ENCODE measurements at regions not wholly inside any gene's neighbourhood (a gene's known extent, or its start where the extent isn't known, plus 50 kb on each side); places are given as distances from the start of the nearest gene placed in this dataset.

DNA sequence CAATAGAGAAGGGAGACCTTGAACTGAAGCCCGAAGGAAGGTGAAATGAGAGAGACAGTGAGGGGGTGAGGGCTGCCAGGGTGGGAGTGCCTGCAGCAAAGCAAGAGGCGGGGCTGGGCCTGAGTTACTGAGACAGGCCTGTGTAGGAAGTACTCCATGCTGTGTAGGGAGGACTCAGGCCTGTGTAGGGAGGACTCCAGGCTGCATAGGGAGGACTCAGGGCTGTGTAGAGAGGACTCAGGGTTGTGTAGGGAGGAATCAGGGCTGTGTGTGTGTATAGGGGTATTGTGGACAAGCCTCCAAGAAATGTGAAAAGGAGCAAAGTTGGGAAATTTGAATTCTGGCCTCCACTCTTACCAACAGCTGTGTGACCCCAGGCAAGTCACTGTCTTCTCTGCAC is 133.8 kb upstream of the CACNA1E start:
- no peak for ATAC-seq (replicated peaks)
- no peak for DNase-seq
- H3K9me3 Mint-ChIP-seq = no peaks in the 10 kb centered on the region
- no peaks in the 10 kb centered on the region for H3K36me3 Mint-ChIP-seq (ENCODE audit: insufficient read depth)
- H3K27ac Mint-ChIP-seq = no peak overlapping the region
- H3K27me3 Mint-ChIP-seq = peaks cover 11 to 27% of the 10 kb centered on the region in 2 donors
- H3K4me1 Mint-ChIP-seq (ENCODE audit: low read depth in 2 of 2) = no peaks in the 10 kb centered on the region
- no peak overlapping the region for H3K4me3 Mint-ChIP-seq

- H3K9me3 Mint-ChIP-seq = no peaks in the 10 kb centered on the region
These were observed 133.2 kb upstream of the CACNA1E start for GRCh38 chr1:181350131-181350530.

GRCh38 chr1:181351740-181352139 is 131.6 kb upstream of the CACNA1E start:
- no peak for DNase-seq
- no peak overlapping the region for H3K27ac Mint-ChIP-seq
- no peak for ATAC-seq (replicated peaks)
- H3K4me1 Mint-ChIP-seq (ENCODE audit: low read depth in 2 of 2) = no peaks in the 10 kb centered on the region
- H3K27me3 Mint-ChIP-seq = peaks cover 5 to 19% of the 10 kb centered on the region in 2 donors
- H3K4me3 Mint-ChIP-seq = no peak overlapping the region
- no peaks in the 10 kb centered on the region for H3K36me3 Mint-ChIP-seq (ENCODE audit: insufficient read depth)
- H3K9me3 Mint-ChIP-seq = no peaks in the 10 kb centered on the region

More at GRCh38 chr1:181350131-181350530, 133.2 kb upstream of the CACNA1E start:
- no peaks in the 10 kb centered on the region for H3K4me1 Mint-ChIP-seq (ENCODE audit: low read depth in 2 of 2)
- H3K27me3 Mint-ChIP-seq = peaks cover 10 to 27% of the 10 kb centered on the region in 2 donors
- H3K36me3 Mint-ChIP-seq (ENCODE audit: insufficient read depth) = no peaks in the 10 kb centered on the region
- H3K4me3 Mint-ChIP-seq = no peak overlapping the region
- ATAC-seq (replicated peaks) (no peak), DNase-seq (no peak)
- no peak overlapping the region for H3K27ac Mint-ChIP-seq

DNA sequence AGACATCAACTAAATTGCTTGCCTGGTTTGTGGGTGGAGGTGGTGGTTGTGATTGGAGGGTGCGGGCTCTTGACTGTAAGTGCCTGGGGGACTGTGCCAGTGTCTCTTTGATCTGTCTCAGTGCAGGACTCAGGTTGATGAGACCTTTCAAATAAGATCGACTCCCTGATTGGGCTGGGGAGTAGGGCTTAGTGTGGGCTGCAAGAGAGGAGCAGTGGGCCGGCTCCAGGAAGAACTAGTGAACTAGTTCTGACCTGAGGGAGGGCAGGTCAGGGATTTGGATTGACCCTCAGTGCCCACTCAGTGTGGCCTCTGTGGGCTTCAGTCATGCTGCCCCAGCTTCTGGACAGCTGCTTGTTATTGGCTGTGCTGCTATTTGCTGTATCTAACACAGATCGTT is 130.6 kb upstream of the CACNA1E start:
- H3K36me3 Mint-ChIP-seq (ENCODE audit: insufficient read depth) = no peaks in the 10 kb centered on the region
- H3K4me3 Mint-ChIP-seq = no peak overlapping the region
- no peak for DNase-seq
- peaks cover 9 to 28% of the 10 kb centered on the region in 2 donors for H3K27me3 Mint-ChIP-seq
- no peak overlapping the region for H3K27ac Mint-ChIP-seq
- H3K4me1 Mint-ChIP-seq (ENCODE audit: low read depth in 2 of 2) = no peaks in the 10 kb centered on the region
- ATAC-seq (replicated peaks) = no peak
- H3K9me3 Mint-ChIP-seq = no peaks in the 10 kb centered on the region

GRCh38 chr1:181353526-181353925 is 129.8 kb upstream of the CACNA1E start:
- H3K27ac Mint-ChIP-seq = no peak overlapping the region
- no peak overlapping the region for H3K4me3 Mint-ChIP-seq
- H3K4me1 Mint-ChIP-seq (ENCODE audit: low read depth in 2 of 2) = no peaks in the 10 kb centered on the region
- DNase-seq (no peak), ATAC-seq (replicated peaks) (no peak)
- no peaks in the 10 kb centered on the region for H3K9me3 Mint-ChIP-seq
- no peaks in the 10 kb centered on the region for H3K36me3 Mint-ChIP-seq (ENCODE audit: insufficient read depth)
- H3K27me3 Mint-ChIP-seq = peaks cover 7 to 36% of the 10 kb centered on the region in 2 donors

GRCh38 chr1:181354865-181355264 is 128.5 kb upstream of the CACNA1E start:
- no peak overlapping the region for H3K4me3 Mint-ChIP-seq
- peaks cover 4 to 42% of the 10 kb centered on the region in 2 donors for H3K27me3 Mint-ChIP-seq
- no peak for DNase-seq
- no peaks in the 10 kb centered on the region for H3K9me3 Mint-ChIP-seq
- H3K27ac Mint-ChIP-seq = no peak overlapping the region
- ATAC-seq (replicated peaks) = no peak
- no peaks in the 10 kb centered on the region for H3K4me1 Mint-ChIP-seq (ENCODE audit: low read depth in 2 of 2)
- no peaks in the 10 kb centered on the region for H3K36me3 Mint-ChIP-seq (ENCODE audit: insufficient read depth)

- Mint-ChIP-seq H3K27me3 (peaks cover 4 to 29% of the 10 kb centered on the region in 2 donors), H3K9me3 (no peaks in the 10 kb centered on the region), H3K4me3 (no peak overlapping the region), H3K4me1 (ENCODE audit: low read depth in 2 of 2) (no peaks in the 10 kb centered on the region), H3K36me3 (ENCODE audit: insufficient read depth) (no peaks in the 10 kb centered on the region), H3K27ac (no peak overlapping the region)
- DNase-seq = no peak
- ATAC-seq (replicated peaks) = no peak
These were observed 126.6 kb upstream of the CACNA1E start for GRCh38 chr1:181356505-181357340.

DNA sequence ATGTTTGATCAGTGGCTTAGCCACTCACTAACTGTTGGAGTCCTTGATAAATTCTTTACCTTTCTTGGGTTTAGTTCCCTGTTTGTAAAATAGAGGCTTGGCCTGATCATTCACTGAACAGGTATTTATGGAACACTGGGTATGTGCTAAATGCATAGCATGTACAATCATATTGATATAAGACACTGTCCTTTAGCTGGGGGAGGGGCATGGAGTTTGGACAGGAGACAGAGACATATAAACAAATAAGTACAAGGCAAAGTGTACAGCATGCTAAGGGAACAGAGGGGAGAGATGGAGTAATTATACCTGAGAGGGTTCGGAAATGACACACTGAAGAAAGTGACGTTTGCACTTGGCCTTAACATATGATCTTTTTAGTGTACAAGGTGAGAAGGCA is 124.3 kb upstream of the CACNA1E start:
- H3K4me1 Mint-ChIP-seq (ENCODE audit: low read depth in 2 of 2) = no peaks in the 10 kb centered on the region
- DNase-seq = no peak
- no peak overlapping the region for H3K4me3 Mint-ChIP-seq
- no peak for ATAC-seq (replicated peaks)
- no peak overlapping the region for H3K27ac Mint-ChIP-seq
- no peaks in the 10 kb centered on the region for H3K9me3 Mint-ChIP-seq
- no peaks in the 10 kb centered on the region for H3K36me3 Mint-ChIP-seq (ENCODE audit: insufficient read depth)
- peaks cover 4 to 37% of the 10 kb centered on the region in 2 donors for H3K27me3 Mint-ChIP-seq

GRCh38 chr1:181364801-181365200 is 118.5 kb upstream of the CACNA1E start:
- no peak overlapping the region for H3K27ac Mint-ChIP-seq
- H3K36me3 Mint-ChIP-seq (ENCODE audit: insufficient read depth) = no peaks in the 10 kb centered on the region

GRCh38 chr1:181366910-181367309 is 116.4 kb upstream of the CACNA1E start:
- Mint-ChIP-seq H3K27me3 (peaks cover 0 to 26% of the 10 kb centered on the region in 2 donors), H3K4me3 (no peak overlapping the region), H3K36me3 (ENCODE audit: insufficient read depth) (no peaks in the 10 kb centered on the region), H3K27ac (no peak overlapping the region), H3K4me1 (ENCODE audit: low read depth in 2 of 2) (no peaks in the 10 kb centered on the region), H3K9me3 (no peaks in the 10 kb centered on the region)
- ATAC-seq (replicated peaks) (no peak), DNase-seq (no peak)

More at GRCh38 chr1:181364801-181365200, 118.5 kb upstream of the CACNA1E start:
- H3K4me3 Mint-ChIP-seq = no peak overlapping the region
- ATAC-seq (replicated peaks) = no peak
- DNase-seq = no peak
- H3K27me3 Mint-ChIP-seq = peaks cover 0 to 26% of the 10 kb centered on the region in 2 donors
- no peaks in the 10 kb centered on the region for H3K9me3 Mint-ChIP-seq
- H3K4me1 Mint-ChIP-seq (ENCODE audit: low read depth in 2 of 2) = no peaks in the 10 kb centered on the region

GRCh38 chr1:181369416-181369815 is 113.9 kb upstream of the CACNA1E start:
- Mint-ChIP-seq H3K4me3 (no peak overlapping the region), H3K4me1 (ENCODE audit: low read depth in 2 of 2) (no peaks in the 10 kb centered on the region), H3K27ac (no peak overlapping the region), H3K27me3 (peaks cover 0 to 22% of the 10 kb centered on the region in 2 donors), H3K9me3 (no peaks in the 10 kb centered on the region), H3K36me3 (ENCODE audit: insufficient read depth) (peaks cover 5% of the 10 kb centered on the region)
- DNase-seq (no peak), ATAC-seq (replicated peaks) (no peak)

- Mint-ChIP-seq H3K9me3 (no peaks in the 10 kb centered on the region), H3K27ac (no peak overlapping the region), H3K4me1 (ENCODE audit: low read depth in 2 of 2) (no peaks in the 10 kb centered on the region), H3K4me3 (no peak overlapping the region), H3K27me3 (peaks cover 9 to 11% of the 10 kb centered on the region in 2 donors), H3K36me3 (ENCODE audit: insufficient read depth) (no peaks in the 10 kb centered on the region)
- ATAC-seq (replicated peaks) (no peak), DNase-seq (no peak)
These were observed 99.6 kb upstream of the CACNA1E start for GRCh38 chr1:181383695-181384094.

GRCh38 chr1:181386340-181386739 is 97.0 kb upstream of the CACNA1E start:
- Mint-ChIP-seq H3K36me3 (ENCODE audit: insufficient read depth) (no peaks in the 10 kb centered on the region), H3K27me3 (peaks cover 4 to 20% of the 10 kb centered on the region in 2 donors), H3K9me3 (no peaks in the 10 kb centered on the region), H3K27ac (no peak overlapping the region), H3K4me3 (no peak overlapping the region), H3K4me1 (ENCODE audit: low read depth in 2 of 2) (no peaks in the 10 kb centered on the region)
- ATAC-seq (replicated peaks) (no peak), DNase-seq (no peak)

DNA sequence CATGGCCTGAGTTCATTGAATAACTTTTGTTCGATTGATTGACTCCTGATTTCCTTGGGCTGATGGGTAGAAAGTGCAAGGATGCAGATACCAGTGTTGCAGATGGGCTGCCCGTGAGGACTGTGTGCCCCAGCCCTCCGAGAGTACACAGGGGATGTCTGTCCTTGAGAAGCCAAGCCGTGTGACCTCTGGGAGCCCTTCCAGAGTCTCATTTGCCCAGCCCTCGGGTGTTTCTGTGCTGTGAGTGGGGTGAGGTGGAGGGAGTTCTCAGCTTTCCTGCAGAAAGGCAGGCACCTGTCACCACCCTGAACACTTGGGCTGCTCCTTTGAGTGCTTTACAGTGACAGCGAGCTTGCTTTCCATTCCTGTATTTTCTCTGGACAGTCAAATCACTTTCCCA is 96.4 kb upstream of the CACNA1E start:
- H3K4me1 Mint-ChIP-seq (ENCODE audit: low read depth in 2 of 2) = no peaks in the 10 kb centered on the region
- DNase-seq = no peak
- H3K9me3 Mint-ChIP-seq = no peaks in the 10 kb centered on the region
- no peak overlapping the region for H3K27ac Mint-ChIP-seq
- H3K27me3 Mint-ChIP-seq = peaks cover 4 to 25% of the 10 kb centered on the region in 2 donors
- H3K4me3 Mint-ChIP-seq = no peak overlapping the region
- no peaks in the 10 kb centered on the region for H3K36me3 Mint-ChIP-seq (ENCODE audit: insufficient read depth)
- ATAC-seq (replicated peaks) = no peak
